OCI-LY3 (cell line): ENCODE measurements at regions not wholly inside any gene's neighbourhood (a gene's known extent, or its start where the extent isn't known, plus 50 kb on each side); places are given as distances from the start of the nearest gene placed in this dataset.

ENCODE experiments used
- CTCF ChIP-seq: fragments of 200-600, 300-600 bp; sonication (generic); IDR thresholded peaks from 2 replicates; pipeline ENCODE4 v1.5.1; 2014; ENCODE audit warnings: antibody characterized with exemption, low read length, low read depth
- EZH2phosphoT487 ChIP-seq: fragments of 200-600 bp; shearing (Covaris generic); IDR thresholded peaks from 2 replicates; pipeline ENCODE4 v1.6.1; 2018; ENCODE audit warnings: antibody characterized with exemption, mixed run types, low read depth

GRCh38 chr1:47663286-47663685, 225.4 kb downstream of the FOXD2 start:
- TF ChIP-seq CTCF (no peak), EZH2phosphoT487 (no peak)
